Erythroblast (primary cell): ENCODE measurements at regions not wholly inside any gene's neighbourhood (a gene's known extent, or its start where the extent isn't known, plus 50 kb on each side); places are given as distances from the start of the nearest gene placed in this dataset.

Experiments
- DNase-seq, 2 experiments: peaks; one replicate each; lab custom pipeline; 2025; lab: John Stamatoyannopoulos, UW
- GATA1 ChIP-seq: IDR thresholded peaks from 2 replicates; pipeline ENCODE4 v1.6.1; 2011; ENCODE audit warnings: low read depth, mild to moderate bottlenecking, control low read depth, low read length, moderate library complexity
- POLR2A ChIP-seq: IDR thresholded peaks from 2 replicates; pipeline ENCODE4 v1.6.1; 2011; ENCODE audit warnings: mild to moderate bottlenecking, low read length

DNA sequence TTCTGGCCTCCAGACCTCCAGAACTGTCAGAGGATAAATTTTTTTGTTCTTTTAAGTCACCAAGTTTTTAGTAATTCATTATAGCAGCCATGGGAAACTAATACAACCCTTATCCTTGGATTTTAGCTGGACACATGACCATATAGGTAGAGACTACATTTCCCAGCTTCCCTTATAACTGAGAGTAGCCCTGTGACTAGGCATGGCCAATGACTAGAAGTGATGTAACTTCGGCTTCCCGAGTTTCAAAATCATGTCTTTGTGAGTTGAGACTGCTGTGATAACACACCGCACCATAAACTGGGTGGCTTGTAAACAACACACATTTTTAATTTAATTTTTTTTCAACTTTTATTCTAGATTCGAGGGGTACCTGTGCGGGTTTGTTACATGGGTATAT is 134.0 kb upstream of the SERTAD2 start:
- DNase-seq = no peak
- no peak for TF ChIP-seq GATA1
- no peak for TF ChIP-seq POLR2A

DNA sequence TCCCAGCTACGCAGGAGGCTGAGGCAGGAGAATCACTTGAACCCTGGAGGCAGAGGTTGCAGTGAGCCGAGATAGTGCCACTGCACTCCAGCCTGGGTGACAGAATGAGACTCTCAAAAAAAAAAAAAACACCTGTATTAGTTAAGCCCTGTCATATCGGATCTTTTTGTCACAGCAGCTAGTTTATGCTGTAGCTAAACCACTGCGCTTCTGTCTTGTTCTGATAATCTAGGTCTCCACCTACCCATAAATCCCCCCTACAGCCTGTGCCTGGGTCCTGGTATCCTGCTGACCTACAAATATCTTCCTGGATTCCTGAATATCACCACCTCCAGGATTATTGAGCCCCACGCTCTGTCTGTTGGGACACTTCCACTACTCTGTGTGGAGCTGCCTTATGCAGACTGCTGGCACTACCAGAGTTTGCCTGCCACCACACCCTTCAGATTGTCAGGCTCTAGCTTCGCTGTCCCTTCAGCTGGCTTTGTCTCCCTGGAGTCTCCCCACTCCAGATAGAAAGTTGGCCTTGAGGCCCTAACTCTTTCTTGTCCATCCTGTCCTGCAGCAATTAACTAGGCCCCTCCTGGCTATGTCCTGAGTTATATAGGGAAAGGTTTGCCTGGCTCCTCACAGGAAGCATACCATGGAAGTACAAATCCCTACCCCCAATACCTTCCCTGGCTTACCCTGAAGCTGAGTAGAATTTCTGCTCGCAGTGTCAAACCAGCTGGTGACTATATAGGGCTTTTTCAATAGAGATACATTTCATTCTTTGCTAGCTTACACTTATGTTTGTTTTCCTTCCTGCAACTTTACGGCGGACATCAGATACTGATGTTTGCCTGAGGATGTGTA is 136.0 kb upstream of the SERTAD2 start:
- no peak for DNase-seq
- TF ChIP-seq POLR2A (no peak), GATA1 (no peak)

DNA sequence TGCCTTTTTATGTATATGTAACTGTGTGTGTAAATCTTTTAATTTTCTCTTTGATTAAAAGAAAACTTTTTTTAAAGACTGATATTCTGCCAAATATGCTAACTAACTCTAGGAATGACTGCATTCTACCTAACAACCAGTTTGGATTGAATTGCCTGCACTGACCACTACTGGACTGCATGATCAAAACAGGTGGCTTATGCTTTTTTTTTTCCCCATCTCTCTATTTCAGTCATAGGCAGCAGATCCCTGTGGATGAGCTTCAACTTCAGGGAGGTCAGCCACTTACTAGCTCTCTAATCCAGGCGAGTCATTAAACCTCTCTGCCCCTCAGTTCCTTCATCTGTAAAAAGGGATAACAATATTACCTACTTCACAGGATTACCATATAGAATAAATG is 138.6 kb upstream of the SERTAD2 start:
- peak in 1 of 2 experiments; percentile 9 for DNase-seq
- TF ChIP-seq GATA1 (no peak), POLR2A (no peak)

DNA sequence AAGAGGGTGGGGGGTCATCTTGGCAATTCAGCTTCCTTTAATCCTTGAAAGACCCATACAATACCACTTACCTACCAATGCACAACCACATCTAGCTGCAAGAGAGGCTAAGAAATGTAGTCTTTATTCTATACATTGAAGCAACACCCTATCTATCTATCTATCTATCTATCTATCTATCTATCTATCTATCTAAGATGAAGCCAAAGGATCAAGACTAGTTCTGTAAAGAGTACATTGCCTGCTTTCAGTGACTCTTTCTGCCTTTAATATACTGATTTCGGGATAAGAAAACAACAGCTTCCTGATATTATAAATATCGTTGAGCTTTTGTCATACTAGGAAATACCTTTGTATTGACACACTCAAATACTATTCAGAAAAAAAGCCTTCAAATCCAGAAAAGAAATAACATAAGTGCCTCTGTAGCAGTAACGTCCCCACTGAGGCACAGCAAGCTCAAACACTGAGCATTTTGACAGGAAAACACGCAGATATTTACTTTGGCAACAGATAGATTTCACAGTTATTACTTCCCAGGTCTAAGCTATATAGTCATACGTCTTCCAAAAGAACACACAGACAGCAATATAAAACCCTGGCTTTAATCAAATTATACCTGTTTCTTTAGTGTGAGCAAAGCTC is 139.4 kb upstream of the SERTAD2 start:
- TF ChIP-seq POLR2A = no peak
- no peak for TF ChIP-seq GATA1
- DNase-seq = no peak

DNA sequence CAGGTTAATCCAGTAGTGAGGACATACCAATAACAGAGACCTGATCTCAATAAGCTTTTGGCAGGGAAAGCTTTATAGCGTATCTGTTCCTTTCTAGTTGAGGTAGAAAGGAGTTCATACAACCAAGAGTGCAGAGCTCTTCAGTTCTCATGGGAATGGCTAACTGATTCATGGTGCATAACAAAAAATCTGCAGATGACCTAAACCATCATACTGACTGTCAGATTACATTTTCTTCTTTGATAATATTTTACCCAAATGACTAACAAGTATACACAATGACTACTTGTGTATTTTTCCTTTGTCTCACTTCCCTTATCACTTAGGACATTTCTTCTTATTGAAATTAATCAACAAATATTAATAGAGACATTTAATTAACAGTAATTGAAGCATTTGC is 140.0 kb upstream of the SERTAD2 start:
- DNase-seq = no peak
- TF ChIP-seq GATA1 (no peak), POLR2A (no peak)

DNA sequence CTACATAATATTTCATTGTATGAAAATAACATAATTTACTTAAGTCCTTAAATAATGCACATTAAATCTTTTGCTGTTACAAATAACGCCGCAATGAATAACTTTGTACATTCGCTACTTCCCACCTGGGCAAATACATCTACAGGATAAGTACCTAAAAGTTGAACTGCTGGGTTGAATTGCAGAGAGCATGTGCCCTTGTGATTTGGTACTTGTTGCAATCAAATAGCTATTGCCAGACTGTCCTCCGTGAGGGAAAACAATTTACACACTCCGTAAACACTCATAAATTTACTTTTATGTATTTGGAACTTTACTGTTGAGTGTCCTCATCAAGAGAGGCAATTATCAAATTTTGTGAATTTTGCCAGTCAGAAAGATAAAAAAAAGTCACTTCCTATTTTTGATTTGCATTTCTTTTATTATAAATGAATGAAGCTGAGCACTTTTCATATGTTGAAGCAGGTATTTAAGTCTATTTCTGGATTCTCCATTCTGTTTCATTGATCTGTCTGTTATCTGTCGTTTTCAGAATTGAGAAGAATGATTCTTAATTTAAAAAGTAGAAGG is 140.8 kb upstream of the SERTAD2 start:
- DNase-seq = no peak
- no peak for TF ChIP-seq POLR2A
- TF ChIP-seq GATA1 = no peak

DNA sequence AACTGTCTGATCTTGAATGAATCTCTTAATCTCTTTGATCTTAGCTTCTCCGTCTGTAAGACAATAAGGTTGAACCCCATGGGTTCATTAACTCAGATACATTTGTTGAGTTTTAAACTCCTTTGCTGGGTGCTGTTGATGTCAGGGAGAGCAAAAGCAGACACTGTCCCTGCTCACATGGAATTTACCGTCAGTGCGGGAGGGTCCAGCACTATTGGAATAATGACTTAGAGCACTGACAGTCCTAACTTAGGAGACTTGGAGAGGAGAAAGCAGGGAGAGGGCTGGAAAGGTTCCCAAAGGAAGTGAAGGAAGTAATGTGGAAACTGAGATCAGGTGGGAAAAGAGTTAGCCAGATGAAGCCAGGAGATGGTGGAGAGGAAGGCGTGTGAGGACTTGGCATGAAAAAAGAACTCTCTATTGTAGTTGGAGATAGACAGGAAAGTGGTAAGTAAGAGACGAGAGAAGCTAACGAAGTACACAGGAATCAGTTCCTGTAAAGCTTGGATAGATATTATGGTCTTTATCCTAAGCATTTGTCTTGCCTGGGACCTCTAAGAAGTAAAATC is 141.4 kb upstream of the SERTAD2 start:
- DNase-seq = no peak
- TF ChIP-seq POLR2A (no peak), GATA1 (no peak)

DNA sequence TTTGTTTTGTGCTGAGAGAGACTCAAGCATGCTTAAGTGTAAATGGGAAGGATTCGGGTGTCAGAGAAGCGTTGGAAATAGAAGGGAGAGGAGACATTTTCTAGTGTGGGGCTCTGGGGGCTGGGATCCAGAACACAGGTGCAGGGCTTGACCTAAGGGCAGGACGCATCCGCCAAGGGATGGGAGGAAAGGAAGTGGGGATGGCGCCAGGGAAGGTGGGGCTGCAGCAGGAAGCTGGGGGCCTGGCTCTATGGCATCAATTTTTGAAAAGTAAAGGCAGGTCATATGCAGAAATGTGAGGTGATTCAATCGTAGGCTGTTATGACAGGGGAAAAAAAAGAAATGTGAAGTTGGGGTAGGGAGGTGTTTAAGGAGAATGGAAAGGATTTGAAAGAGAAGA is 143.2 kb upstream of the SERTAD2 start:
- no peak for DNase-seq
- TF ChIP-seq GATA1 (no peak), POLR2A (no peak)

DNA sequence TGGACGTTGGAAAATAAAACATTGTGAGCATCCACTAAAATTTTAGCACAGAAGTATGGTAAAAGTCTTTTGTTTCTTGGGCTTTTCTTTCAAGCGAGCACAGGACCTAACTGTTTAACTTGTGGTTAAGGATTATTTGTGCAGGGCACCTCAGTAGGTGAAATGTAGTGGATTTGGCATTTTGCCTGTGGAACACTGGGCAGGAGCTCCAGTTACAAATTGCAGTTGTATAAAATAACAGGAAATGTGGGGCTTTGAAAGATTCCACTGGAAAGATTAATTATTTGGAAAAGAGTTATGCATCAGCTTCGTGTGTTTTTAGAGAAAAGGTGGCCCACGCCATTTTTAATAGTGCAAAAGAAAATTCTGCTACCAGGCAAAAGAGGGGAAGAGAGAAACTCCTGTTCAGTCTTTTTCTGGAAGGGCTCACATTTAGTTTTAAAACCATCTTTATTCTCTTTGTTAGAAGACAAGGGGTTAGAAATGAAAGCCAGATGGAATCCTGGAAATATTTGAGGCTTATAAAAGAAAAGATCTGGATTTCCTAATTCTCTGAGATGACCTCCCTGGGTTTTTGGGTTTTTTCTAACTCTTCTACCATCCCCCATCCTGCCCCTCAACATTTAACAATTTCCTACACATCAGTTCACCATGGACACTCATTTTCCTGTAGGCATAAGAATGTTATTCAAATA is 144.3 kb upstream of the SERTAD2 start:
- no peak for TF ChIP-seq POLR2A
- TF ChIP-seq GATA1 = no peak
- no peak for DNase-seq

DNA sequence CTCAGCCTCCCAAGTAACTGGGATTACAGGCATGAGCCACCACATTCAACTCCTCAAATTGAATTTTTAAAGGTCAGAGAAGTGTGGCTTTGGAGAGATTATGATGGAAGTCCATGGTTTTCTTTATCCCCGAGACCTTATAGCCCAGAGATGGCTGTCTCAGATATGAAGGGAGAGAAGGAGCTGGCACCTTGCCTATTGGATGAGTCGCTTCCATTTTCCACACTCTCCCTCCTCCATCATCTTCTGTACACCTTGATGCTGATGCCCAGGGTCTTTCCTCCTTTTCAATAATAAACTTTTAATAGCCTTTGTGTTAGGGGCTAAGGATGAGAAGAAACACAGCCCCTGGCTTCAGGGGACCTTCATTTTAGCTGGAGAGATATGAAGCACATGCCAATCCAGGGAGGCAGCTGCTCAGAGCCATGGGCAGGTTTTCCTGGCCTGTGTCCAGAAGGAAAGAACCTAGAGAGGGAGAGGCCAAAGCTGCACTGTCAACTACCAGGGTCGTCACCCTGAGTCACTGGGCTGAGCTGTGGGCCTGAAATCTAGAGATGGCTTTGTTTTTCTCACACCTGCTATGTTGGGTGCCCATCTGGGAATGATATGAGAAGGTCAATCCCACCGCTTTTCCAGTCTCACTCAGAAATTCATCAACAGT is 146.0 kb upstream of the SERTAD2 start:
- DNase-seq = no peak

DNA sequence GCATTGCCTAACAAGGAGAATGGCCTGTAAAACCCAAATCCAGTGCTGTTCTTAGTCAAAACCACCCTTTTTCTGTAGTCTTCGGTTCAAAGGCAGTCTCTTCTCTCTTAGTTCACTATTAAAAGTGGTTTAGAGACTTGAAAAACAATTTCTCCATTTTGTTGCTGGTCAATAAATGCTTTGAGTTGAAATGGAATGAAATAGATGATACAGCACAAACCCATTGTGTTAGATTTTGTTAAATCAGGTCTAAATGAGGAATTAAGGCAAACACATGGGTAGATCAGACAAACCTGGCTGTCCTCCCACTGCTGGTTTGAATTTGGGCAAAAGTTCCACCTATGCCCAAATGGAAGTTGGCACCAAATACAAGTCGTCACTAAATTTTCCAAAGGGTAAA is 150.1 kb upstream of the SERTAD2 start:
- TF ChIP-seq GATA1 = no peak
- no peak for TF ChIP-seq POLR2A
- no peak for DNase-seq

More for the DNA sequence above, 146.0 kb upstream of the SERTAD2 start:
- TF ChIP-seq GATA1 (no peak), POLR2A (no peak)

DNA sequence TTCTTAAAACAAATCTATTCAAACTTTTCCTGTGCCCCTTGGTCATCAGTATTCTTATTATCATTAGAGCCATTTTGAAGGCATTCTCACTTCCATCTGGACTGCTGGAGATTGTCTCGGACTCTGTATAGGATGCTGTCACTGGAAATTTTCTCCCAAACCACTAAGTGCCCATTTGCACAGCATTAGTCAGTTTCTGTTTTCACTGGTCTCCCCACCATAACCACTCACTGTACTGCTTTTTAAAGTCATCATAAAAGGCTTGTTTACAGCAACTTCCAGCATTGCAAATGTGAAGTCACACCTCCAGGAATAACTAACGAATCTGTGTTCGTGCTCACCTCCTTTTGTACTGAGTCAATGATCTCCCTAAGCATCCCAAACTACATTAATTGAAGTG is 150.9 kb upstream of the SERTAD2 start:
- TF ChIP-seq GATA1 = no peak
- no peak for DNase-seq

DNA sequence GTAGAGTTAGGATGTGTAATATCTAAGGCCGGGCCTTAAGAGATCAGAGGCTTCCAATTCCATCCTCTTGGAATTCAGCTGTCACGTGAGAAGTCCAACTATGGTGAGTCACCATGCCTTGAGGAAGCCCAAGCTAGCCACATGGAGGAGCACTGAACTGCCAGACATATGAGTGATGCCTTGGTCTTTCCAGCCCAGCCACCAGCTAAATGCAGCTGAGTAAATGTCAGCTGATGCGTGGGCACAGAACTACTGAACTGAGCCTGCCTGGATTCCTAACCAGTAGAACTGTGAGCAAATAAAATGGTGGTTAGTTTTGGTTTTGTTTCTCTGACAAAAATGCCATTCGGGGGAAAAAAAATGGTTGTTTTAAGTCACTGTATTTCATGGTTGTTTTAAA is 153.7 kb upstream of the SERTAD2 start:
- DNase-seq = no peak
- TF ChIP-seq GATA1 = no peak
- TF ChIP-seq POLR2A = no peak

DNA sequence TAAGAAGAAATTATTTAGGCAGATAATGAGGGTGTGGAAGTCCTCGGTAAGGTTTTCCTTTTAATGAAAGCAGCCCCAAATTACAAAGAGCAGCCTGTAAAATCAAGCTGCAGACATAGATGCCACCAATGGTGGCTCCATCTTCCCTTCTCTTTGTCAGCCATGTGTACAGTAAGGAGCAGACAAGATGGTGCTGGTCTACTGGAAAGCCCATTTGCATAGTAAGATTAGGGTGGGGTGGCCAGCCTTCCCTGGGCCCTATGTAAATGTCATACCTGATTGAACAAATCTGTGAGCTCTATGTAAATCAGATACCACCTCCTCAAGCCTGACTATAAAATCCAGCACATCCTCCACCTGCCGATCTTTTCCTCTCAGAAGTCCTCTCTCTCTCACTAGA is 154.4 kb upstream of the SERTAD2 start:
- DNase-seq = no peak
- no peak for TF ChIP-seq GATA1
- no peak for TF ChIP-seq POLR2A
